T-helper 22 cell (primary cell): ENCODE measurements at regions not wholly inside any gene's neighbourhood (a gene's known extent, or its start where the extent isn't known, plus 50 kb on each side); places are given as distances from the start of the nearest gene placed in this dataset.

ENCODE experiments used
- DNase-seq: peaks from one replicate; pipeline ENCODE4 v3.0.0-alpha.2; 2020; ENCODE audit warnings: low read depth

DNA sequence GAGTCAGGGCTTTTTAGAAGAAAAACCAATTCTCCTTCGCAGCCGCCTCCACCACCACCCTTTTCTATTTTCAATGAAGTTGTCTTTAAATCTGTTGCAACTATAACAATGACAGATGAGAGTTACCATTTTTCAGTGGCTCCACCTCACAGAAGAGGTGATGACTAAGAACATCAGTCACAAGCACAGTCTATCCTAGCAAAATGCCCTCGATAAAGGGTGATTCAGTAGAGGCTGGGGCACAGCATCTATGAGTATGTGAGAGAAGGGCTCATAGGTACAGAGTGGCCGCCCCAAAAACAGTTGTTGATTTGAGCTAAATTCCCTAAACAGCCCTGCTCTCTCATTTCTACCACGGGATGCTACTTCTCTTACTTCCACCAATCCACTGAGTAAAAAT lies 310.8 kb upstream of the MGAT5 start:
- no peak for DNase-seq

DNA sequence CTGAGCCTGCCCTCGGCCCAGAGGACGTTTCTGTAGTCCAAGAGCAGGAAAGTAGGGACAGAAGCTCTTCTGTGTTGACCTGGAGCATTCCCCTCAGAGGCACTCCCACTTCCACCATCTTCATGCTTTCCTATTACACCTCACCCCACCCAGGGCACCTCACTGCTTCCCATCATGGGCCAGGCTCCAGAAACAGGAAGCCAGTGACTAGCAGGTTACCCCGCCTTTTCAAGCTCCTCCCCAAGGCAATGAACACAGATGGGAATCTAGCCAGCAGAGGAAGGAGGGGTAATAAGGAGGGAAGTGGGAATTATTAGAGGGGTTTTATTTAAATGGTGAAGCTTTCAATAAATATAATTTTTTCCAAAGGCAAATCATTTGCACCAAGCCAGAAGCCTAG lies 308.8 kb upstream of the MGAT5 start:
- no peak for DNase-seq

DNA sequence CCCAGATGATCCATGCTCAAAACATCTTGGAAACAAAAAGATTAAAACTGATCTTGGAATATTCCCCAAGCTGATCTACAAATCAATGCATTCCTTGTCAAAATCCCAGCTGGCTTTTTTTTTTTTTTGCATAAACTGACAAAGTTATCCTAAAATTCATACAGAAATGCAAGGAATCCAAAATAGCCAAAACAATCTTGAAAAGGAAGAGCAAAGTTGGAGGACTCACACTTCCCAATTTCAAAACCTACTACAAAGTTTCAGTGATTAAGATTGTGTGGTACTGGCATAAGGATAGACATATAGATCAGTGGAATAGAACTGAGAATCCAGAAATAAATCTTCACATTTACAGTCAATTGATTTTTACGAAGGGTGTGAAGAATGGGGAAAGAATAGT lies 306.8 kb upstream of the MGAT5 start:
- DNase-seq = no peak

DNA sequence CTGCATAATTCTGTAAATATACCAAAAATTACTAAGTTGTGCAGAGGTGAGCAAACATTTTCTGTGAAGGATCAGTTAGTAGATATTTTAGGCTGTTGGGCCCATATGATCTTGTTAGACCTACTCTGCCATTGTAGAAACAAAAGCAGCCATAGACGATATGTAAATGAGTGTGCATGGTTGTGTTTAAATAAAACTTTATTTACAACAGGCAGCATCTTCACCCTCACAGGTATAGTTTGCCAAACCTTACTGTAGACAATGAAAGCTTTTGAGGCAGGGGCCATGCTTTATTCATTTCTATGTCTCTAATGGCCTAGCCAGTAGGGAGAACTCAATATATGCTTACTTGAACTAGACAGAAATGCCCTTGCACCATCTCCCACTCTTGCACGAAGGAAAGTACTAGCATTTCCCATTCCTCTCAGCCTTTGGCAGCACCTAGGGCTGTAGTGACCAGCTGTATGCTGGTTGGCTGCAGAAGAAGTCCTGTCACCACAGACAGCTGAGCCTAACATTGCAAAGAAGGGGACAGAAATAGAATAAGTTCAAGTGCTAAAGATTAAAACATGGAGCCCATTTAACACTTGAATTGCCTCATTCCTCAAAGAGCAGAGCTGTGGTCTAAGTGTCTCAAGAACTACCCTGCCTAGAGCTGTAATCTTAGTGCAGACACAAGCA lies 305.1 kb upstream of the MGAT5 start:
- DNase-seq = no peak

DNA sequence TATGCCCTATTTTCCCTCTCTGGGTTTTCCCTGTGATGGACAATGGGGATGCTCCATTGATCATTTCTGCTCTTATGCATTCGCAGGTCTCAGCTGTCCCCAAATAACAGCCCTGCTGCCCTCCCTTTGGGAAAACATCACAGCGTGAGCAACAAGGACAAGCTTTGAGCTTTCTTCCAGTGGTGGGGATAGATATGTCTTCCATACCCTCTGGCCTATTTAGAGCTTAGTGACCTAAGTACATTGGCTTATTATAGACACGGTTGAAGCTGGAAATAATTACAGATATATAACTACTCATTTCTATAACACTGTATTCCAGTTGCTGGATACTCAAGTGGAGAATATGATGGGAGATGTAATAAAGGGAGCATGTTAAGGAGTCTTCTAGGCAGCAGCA lies 304.3 kb upstream of the MGAT5 start:
- no peak for DNase-seq

DNA sequence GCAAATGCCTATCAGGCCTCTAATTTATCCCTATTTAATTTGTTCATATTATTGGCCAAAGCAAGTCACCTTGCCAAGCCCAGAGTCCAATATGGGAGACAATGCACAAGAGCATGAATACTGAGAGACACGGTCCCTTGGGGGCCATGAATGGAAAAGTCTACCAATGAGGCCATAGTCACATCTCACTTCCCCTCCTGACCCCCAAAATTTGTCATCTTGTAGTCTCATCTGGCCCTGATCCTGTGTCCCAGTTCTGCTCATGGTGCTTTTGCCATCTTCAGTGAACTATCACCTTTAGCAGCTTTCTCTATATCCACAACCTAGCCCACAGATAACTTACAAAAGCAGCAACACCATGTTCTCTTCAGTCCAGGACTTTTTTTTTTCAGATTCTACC lies 302.7 kb upstream of the MGAT5 start:
- DNase-seq = no peak

DNA sequence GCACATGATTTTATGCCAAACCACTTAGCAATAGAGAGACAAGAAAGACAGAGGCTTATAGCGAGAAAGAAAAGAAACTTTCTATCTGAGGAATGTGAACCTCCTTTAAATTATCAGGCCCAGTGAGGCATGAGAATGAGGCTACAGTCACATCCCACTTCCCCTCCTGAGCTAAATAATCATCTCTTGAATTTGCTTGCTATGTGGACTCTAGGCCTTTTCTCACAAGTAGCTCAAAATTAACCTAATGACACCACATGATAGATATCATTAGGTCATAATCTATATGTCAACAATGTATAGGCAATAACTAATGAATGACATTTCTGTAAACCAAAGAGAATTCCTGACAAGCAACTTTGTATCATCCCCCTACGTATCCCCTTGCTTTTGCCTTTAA lies 301.5 kb upstream of the MGAT5 start:
- no peak for DNase-seq

DNA sequence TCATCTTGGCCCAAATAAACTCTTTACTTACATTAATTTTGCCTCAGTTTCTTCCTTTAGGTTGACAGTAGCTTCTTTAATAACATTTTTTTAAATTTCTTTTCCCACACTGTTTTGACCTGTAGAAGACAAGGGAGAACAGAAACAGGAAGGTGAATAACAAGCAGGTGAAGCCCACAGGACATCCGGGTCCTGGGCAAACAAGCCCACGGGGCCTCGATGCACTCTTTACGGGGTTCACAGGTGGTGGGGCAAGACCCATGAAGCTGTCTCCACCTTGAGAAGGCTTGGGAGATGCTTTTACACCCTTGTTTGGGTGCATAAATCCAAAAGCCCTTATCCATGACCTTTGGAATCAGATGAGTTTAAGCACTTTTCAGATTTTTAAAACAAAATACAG lies 301.0 kb upstream of the MGAT5 start:
- DNase-seq = no peak

DNA sequence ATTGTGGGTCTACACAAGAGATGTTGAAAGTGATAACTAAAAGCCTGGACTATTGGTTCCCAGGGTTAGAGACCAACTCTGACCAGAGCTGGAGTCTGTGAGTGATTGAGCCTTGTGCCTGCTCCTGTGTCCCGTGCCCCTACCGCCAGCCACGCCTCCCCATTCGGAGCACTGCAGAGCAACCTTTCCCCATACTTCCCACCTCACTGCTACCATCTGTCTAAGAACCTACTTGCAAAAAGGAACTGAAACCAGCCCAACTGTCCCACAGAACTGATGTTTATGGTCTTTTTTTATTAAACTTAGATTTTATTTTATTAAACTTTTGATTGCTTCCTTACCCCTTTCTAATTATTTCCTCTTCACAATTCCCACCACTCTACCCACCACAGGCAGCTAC lies 300.3 kb upstream of the MGAT5 start:
- no peak for DNase-seq

DNA sequence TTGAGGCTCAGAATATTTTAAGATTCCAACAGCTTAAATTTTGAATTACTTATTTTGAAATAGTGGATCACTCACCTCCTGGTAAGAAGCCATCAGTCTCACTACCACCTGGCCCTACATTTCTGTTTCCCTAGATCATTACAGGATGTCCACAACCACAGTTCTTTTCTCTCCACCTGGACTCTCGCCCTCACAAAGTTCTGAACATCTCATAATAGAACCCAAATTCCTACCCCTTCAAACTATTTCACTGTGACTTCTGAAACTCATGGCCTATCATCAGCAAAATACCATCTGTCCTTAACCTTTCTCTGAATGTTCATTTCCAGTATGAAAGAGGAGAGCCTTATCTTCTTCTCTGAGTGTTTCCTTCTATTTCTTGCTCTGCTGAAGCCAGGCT lies 299.2 kb upstream of the MGAT5 start:
- no peak for DNase-seq

DNA sequence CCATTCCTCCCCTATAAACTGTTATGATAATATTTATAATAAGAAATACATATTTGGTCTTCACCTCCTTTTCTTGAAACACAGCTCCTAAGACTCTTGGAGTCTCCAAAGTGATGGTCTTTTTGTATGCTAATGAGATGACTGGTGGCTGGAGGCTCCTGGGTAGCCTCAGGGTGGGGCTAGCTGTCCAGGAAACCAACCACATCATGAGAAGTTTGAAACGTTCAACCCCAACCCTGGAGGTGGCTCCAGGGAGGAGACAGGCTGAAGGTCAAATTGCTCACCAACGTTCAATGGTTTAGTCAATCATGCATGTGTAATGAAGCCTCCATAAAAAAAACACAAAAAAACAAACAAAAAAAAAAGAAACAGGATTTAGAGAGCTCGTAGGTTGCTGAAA lies 298.7 kb upstream of the MGAT5 start:
- DNase-seq = no peak

DNA sequence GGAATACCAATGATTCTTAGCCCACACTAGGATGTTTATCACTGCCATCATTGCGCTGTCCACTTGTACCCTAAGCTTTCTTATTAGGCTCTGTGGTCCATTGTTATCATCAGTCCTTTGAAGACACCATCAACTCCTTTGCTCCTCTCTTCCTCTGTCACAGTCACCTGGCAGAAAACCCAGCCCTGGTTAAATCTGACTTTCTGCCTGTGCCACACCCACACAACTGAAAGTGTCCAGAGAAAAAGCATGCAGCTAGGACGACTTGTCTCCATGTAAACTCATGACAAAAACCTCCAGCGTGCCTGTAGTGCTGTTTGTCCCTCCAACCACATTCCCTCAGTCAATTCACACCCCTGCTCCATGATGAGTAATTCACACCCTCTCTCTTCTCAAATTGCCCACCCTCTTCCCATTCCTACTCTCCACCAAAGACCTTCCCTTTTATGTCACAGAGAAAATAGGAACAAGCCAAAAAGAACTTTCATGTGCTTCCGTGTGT lies 297.4 kb upstream of the MGAT5 start:
- no peak for DNase-seq

DNA sequence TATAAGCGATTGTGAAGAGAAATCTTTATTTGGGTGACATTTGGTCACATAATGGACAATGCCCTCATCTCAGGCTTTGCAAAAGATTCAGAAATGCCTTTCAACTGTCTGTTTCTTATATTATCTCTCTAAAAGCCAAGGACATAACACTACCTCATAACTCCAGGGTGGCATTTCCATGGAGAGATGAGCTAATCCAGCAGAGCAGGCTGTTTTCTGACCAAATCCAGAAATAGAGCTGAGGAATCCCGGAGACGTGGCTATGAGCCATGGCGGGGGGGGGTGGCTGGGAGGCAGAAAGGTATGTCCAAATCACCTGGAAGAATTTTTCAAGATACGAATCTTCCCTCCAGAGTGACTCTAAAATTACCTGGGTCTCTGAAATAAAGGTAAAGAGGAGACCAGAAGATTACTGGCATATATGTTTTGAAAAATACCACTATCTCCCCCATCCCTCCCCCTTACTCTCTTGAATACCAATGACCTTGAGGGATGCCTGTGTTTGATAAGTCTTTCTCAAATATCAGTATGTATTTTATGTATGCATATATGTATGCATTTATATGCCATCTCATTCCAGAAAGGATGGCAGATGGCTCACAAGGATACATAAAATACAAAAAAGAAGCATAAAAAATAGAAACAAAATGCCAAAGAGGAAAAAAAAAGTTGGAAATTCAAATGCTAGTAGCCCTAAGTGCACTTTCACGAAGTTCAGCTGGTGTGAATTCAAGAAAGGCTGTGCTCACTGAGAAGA lies 296.0 kb upstream of the MGAT5 start:
- DNase-seq = no peak

DNA sequence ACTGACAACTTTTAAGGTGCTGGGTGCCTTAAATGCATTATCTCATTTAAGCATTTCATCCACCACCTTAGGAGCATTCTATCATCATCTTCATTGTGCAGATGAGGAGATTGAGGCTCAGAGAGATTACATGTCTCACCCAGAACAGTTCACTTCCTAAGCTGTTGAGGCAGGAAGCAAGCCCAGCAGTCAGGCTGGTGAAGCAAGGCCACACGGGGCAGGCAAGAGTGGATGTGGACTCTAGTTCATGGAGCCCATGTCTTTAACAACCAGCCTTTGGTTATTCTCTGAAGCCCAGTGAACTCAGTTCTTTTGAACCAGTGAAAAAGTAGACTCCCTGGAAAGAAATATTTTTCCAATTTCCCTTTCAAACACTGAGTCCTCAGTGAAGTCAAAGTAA lies 294.8 kb upstream of the MGAT5 start:
- DNase-seq = no peak

DNA sequence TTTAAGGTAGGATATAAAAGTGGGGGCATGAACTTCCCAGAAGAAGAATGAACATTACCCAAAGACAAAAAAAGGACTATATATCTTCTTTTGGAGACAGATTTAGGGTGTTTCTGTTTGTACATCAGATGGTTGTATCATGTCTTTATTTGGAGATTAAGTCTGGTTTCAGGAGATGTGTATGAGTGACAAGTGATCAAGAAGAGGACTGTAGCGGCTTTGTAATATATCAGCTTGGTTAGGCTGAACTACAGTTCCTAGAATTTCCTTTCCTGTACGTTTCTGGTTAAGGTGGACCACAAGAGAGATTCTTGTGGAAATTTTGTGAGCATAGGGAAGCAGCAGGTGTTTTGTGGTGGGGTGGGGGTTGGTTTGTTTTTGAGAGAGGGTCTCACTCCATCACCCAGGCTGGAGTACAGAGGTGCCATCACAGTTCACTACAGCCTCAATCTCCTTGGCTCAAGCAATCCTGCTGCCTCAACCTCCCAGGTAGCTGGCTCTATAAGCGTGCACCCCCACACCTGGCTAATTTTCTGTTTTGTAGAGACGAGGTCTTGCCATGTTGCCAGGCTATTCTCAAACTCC lies 287.1 kb upstream of the MGAT5 start:
- no peak for DNase-seq

DNA sequence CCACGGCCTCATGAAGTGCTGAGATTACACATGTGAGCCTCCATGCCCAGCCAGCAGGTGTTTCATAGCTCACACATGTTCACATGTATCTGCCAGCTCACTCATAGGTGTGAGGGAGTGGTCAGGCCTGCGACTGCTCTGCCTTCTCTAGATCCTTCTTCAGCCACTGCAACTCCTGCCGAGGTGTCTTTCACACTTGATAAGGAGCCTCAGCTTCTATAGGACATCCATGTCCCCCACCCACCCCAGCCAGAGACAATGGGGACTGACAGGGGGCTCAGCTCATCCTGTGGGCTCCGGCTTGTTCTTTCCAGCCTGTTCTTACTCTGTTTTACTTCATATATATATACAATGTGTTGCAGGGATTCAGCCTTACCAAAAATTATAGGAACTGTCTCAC lies 286.5 kb upstream of the MGAT5 start:
- DNase-seq = no peak

DNA sequence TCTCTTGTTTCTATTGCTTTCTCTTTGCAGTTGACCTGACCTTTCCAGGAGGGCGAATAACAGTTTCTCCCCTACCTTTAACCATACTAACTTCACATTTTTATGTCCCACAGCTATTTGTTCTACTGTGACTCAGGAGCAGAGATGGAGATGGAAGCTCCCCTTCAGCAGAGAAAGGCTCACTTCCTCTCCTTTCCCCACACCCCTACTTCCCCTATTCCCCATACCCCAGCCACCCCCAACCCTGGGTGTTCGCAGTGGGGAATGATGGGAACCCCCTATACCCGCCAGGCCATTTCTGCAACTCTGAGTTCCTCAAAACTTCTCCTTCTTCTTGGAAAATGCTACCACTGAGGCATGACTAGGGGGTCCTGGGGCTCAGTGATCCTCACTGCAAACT lies 285.4 kb upstream of the MGAT5 start:
- DNase-seq = no peak

DNA sequence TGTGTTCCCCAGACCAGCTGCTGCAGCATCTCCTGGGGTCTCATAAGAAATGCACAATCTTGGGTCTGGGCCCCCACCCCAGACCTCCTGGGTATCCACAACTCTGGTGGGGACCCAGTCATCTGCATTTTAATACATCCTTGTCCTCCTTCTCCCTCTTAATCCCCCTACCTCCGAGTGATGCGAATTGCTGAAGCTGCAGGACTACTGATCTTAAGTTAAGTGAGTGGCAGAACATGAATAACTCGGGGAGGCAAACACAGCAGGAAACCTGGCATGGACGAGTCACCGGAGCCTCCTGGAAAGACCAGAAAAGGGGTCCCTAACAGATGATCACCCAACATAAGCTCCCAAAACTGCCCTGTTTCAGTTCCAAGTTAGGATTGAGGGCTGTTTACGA lies 283.2 kb upstream of the MGAT5 start:
- no peak for DNase-seq

DNA sequence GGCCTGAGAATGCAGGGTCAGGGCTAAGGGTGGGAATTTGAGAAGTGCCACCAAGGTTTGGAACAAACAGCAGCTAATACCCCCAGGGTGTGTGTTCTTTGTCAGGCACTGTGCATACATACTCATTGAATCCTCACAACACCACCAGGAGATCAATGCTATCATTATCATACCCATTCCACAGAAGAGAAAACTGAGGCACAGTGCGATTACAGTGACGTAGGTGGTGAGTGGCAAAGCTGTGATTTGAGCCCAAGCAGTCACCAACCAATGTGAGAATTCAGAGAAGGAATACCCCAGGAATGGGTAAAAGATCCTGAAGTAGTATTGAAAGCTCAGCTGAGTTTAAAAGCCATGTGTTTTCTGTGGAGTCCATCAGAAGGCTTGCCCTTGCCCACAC lies 281.6 kb upstream of the MGAT5 start:
- no peak for DNase-seq

DNA sequence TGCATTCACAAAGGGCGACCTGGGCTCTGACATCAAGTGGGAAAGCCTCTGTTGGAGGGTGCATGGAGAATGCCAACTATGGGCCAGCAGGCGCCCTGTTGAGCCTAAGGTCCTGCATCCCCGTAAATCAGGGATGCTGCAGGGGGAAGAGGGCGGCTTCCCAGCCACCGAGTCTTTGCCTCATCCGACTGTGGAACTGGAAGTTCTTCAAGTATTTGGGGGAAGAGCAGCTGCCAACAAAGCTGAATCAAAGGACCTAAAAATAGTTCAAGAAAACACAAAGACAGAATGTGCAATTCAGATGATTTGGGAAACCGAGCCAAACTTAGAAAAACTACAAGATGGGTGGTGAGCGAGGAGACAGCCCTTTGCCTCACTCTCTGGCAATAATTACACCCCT lies 281.1 kb upstream of the MGAT5 start:
- no peak for DNase-seq

DNA sequence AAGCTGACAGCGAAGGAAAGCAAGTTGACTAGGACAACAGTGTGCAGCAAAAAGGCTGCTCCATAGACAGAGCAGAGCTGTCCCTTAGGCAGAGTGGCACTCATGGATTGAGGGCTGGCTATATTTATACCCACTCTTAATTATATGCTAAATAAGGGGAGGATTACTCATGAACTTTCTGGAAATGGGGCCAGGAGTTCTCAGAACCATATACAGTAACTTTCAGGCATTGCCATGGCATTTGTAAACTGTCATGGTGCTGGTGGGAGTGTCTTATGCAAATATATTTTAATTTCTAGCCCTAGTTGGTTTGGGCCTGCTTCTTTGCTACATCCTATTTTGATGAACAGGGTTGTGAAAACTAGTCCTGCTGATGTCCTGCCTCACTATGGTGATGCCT lies 279.5 kb upstream of the MGAT5 start:
- DNase-seq = no peak

DNA sequence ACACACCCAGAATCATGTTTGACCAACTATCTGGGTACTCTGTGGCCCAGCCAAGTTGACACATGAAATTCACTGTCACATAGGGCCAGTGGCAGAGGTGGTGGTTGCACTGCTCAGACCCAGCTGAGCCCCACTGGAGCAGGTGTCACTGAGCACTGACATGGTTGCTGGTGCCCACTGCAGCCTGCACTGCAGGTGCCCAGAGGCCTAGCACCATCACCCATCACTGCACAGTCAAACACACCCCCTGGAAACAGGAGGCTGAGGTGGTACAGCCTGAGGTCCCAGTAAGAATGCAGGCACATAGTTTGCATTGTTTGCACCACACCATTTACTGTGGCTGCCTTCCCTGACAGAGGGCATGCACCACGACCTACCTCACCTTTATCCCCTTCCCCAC lies 278.7 kb upstream of the MGAT5 start:
- no peak for DNase-seq

DNA sequence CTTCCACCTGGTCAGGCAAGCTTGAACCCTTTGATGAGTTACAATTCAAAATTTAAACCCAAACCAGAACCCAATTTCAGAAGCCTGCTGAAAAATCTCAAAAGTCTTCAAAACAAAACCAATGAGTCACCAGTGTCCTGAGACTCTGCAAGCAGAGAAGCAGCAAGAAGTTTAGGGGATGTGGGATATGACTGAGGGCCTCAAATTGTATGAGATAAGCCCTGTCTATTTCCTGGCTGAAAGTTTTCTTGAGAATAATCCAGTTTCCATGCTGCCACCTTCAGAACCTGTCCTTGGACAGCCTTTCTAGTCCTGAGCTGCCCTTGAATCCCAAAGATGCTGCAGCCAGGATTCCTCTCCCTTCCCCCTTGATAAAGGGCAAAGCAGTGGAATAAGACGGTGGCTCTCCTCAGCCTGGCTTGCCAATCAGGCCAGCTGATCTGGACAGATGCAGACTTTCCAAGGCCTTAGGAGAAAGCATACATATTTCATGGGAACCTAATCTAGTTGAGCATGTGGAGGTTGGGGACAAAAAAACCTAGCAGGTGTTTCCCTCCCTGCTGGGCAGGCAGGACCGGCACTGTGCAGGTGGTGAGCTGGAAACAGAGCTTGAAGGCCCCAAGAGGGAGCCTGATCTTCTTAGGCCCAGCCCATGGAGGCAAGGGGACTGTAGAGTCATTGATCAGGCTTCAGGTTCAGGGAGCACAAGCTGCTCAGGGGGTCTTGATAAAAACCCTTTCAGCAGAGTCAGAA lies 278.0 kb upstream of the MGAT5 start:
- no peak for DNase-seq
